HL-60 (cell line): ENCODE measurements at regions not wholly inside any gene's neighbourhood (a gene's known extent, or its start where the extent isn't known, plus 50 kb on each side); places are given as distances from the start of the nearest gene placed in this dataset.

Experiments used
- DNase-seq, 2 experiments: peaks; one replicate each; pipeline ENCODE4 v3.0.0-alpha.2; 2010 to 2020; ENCODE audit warnings: low read depth in 1 of 2, low spot score in 1 of 2
- H3K27ac ChIP-seq: fragments of 250-450 bp; sonication (Bioruptor Pico); replicated peaks from 2 replicates; pipeline ENCODE4 v1.5.1; 2020; ENCODE audit warnings: mild to moderate bottlenecking, moderate library complexity
- H3K27me3 ChIP-seq: fragments of 250-450 bp; sonication (Bioruptor Pico); 2 replicates; pipeline ENCODE4 v1.5.1; 2021; ENCODE audit warnings: mild to moderate bottlenecking, moderate library complexity; ENCODE audit not compliant: insufficient read depth, poor library complexity, severe bottlenecking
- H3K4me3 ChIP-seq: replicated peaks from 2 replicates; pipeline ENCODE4 v1.5.1; 2011; ENCODE audit warnings: mild to moderate bottlenecking, control low read depth, low read length; ENCODE audit not compliant: insufficient read depth
- GABPA ChIP-seq: IDR thresholded peaks from 2 replicates; pipeline ENCODE4 v1.6.1; 2012; ENCODE audit warnings: low read depth
- POLR2AphosphoS5 ChIP-seq: IDR thresholded peaks from 2 replicates; pipeline ENCODE4 v1.6.1; 2012; ENCODE audit warnings: low read depth
- SPI1 ChIP-seq: IDR thresholded peaks from 2 replicates; pipeline ENCODE4 v1.6.1; 2012; ENCODE audit warnings: low read depth, mild to moderate bottlenecking, borderline replicate concordance
- TF ChIP-seq, protein P1 (sequence below): IDR thresholded peaks from 2 replicates; pipeline ENCODE4 v1.6.1; 2012; ENCODE audit warnings: low read depth; ENCODE audit not compliant: insufficient replicate concordance
- TF ChIP-seq, protein P2 (sequence below): IDR thresholded peaks from one replicate; pipeline ENCODE4 v1.5.1; 2011; ENCODE audit warnings: low read length, control low read depth, inconsistent platforms; ENCODE audit not compliant: insufficient read depth

DNA sequence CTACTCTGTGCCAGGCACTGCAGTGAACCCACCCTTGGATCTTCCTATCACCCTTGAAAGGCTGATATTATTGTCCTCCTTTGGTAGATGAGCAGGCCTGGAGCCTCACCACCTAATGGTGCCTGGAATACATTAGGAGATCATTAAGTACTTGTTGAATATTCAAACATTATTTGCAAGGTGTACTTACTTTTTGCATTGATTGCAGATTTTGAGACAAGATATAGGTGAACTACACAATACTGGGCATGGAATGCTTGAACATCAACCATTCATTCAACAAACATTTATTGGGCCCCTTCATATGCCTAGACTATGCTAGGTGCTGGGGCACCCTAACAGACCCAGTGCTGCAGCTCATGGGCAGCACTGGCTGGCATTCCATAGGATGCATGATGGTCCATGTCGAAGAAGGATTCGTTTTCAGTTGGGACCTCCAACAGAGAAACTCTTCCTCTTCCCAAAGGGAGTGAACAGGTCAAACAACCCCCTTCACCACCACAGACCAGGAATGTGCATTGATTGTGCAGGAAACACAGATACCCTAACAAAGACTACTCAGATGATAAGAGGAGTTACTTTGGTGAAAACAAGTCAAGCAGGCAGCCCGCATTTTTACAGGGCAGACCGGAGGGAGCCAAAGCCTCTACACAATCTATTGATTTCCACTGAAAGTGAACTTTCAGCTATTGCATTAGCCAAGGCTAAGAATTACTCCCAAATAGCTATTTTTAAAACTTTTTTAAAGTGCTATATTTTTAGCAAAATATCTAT lies 149.6 kb upstream of the SH3BP4 start:
- TF ChIP-seq SPI1: no peak
- TF ChIP-seq, protein P1, sequence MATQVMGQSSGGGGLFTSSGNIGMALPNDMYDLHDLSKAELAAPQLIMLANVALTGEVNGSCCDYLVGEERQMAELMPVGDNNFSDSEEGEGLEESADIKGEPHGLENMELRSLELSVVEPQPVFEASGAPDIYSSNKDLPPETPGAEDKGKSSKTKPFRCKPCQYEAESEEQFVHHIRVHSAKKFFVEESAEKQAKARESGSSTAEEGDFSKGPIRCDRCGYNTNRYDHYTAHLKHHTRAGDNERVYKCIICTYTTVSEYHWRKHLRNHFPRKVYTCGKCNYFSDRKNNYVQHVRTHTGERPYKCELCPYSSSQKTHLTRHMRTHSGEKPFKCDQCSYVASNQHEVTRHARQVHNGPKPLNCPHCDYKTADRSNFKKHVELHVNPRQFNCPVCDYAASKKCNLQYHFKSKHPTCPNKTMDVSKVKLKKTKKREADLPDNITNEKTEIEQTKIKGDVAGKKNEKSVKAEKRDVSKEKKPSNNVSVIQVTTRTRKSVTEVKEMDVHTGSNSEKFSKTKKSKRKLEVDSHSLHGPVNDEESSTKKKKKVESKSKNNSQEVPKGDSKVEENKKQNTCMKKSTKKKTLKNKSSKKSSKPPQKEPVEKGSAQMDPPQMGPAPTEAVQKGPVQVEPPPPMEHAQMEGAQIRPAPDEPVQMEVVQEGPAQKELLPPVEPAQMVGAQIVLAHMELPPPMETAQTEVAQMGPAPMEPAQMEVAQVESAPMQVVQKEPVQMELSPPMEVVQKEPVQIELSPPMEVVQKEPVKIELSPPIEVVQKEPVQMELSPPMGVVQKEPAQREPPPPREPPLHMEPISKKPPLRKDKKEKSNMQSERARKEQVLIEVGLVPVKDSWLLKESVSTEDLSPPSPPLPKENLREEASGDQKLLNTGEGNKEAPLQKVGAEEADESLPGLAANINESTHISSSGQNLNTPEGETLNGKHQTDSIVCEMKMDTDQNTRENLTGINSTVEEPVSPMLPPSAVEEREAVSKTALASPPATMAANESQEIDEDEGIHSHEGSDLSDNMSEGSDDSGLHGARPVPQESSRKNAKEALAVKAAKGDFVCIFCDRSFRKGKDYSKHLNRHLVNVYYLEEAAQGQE: no peak
- no peak for TF ChIP-seq POLR2AphosphoS5
- TF ChIP-seq, protein P2, sequence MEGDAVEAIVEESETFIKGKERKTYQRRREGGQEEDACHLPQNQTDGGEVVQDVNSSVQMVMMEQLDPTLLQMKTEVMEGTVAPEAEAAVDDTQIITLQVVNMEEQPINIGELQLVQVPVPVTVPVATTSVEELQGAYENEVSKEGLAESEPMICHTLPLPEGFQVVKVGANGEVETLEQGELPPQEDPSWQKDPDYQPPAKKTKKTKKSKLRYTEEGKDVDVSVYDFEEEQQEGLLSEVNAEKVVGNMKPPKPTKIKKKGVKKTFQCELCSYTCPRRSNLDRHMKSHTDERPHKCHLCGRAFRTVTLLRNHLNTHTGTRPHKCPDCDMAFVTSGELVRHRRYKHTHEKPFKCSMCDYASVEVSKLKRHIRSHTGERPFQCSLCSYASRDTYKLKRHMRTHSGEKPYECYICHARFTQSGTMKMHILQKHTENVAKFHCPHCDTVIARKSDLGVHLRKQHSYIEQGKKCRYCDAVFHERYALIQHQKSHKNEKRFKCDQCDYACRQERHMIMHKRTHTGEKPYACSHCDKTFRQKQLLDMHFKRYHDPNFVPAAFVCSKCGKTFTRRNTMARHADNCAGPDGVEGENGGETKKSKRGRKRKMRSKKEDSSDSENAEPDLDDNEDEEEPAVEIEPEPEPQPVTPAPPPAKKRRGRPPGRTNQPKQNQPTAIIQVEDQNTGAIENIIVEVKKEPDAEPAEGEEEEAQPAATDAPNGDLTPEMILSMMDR: no peak
- TF ChIP-seq GABPA: no peak
- H3K4me3 ChIP-seq: no peak overlapping the region
- H3K27ac ChIP-seq: no peak overlapping the region
- H3K27me3 ChIP-seq: no peaks in the 10 kb centered on the region
- no peak for DNase-seq

DNA sequence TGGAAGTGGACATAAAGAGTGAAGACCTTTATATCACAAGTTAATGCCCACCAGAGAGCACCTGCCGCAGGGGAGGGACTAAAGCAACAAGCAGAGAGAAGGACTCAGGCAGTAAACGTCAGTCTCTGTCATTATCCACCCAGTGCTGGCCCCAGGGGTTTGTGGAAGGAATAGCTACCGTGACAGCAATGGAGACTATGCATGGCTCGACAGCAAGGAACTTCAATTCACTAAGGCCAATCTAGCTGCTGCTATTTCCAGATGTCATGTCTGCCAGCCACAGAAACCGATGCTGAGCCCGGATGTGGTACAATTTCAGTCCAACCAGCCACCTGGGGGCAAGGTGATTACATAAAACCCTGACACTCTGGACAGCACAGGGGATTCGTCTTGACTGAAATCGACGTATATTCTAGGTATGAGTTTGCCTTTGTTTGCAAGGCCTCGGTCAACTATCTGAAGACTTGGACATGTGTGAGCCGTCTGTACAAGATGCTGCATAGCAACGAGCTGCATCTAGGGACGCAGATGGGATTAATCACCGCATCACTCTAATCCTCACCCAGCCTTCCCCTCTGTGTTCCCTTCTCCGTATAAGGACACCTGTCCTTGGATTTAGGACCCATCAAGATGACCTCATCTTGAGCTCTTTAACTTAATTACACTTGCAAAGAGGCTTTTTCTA lies 154.1 kb upstream of the SH3BP4 start:
- Histone ChIP-seq H3K27ac (no peak overlapping the region), H3K27me3 (no peaks in the 10 kb centered on the region), H3K4me3 (no peak overlapping the region)
- DNase-seq: no peak
- TF ChIP-seq POLR2AphosphoS5 (no peak), SPI1 (no peak), GABPA (no peak)
- TF ChIP-seq, protein P2: no peak
- TF ChIP-seq, protein P1: no peak

DNA sequence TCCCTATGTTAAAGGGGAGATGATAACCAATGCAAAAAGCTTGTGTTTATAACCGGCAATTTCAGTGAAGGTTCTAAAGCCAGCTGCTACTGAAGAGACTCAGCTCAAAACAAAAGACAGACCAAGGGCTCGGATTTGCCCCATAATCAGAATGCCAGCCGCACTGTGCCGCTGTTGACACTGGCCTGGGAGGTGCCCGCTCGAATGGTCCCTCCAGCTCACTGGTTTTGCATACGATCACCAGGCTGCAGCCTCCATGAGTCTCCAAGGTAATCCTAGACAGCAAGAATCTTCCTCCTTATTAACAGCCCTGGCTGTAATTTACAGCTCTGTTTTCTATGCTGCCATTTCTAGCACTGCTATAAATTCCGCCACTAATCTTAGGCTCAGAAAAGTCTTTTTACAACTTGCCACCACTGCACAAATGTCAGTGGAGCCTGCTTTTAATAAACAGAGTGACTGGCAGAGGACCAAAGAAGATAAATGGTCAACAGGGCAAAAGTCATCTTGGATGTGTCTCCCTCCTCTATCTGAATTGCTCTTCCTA lies 155.7 kb upstream of the SH3BP4 start:
- Histone ChIP-seq H3K27ac (no peak overlapping the region), H3K27me3 (no peaks in the 10 kb centered on the region), H3K4me3 (no peak overlapping the region)
- no peak for DNase-seq
- TF ChIP-seq, protein P2: no peak
- TF ChIP-seq SPI1 (no peak), POLR2AphosphoS5 (no peak), GABPA (no peak)
- TF ChIP-seq, protein P1: no peak
